Liver (tissue), 8 donors: ENCODE measurements at regions not wholly inside any gene's neighbourhood (a gene's known extent, or its start where the extent isn't known, plus 50 kb on each side); places are given as distances from the start of the nearest gene placed in this dataset.
"Not testable (repeated sequence)": the region's sequence is repeated elsewhere in the genome, so short reads cannot be mapped to it uniquely, and the experiment has no call there.

ENCODE experiments used
- DNase-seq: peaks from one replicate; pipeline ENCODE4 v3.0.0-alpha.2; 2017; ENCODE audit warnings: low spot score
- H3K27ac ChIP-seq, 2 donors: one replicate each; pipeline ENCODE4 v1.7.0; 2013; ENCODE audit warnings: inconsistent platforms in 2 of 2, low read length in 2 of 2, control low read depth in 1 of 2, low read depth in 1 of 2, mild to moderate bottlenecking in 1 of 2
- H3K27me3 ChIP-seq, 4 donors: one replicate each; pipeline versions ENCODE4 v1.6.1 to v1.7.0; 2013; ENCODE audit warnings: low read length in 3 of 4, inconsistent platforms in 1 of 4, mild to moderate bottlenecking in 1 of 4, moderate library complexity in 1 of 4; ENCODE audit not compliant: control insufficient read depth in 4 of 4, insufficient read depth in 4 of 4
- H3K36me3 ChIP-seq, 4 donors: one replicate each; pipeline versions ENCODE4 v1.6.1 to v1.7.0; 2013; ENCODE audit warnings: low read length in 3 of 4, mild to moderate bottlenecking in 3 of 4, low read depth in 1 of 4, moderate library complexity in 1 of 4; ENCODE audit not compliant: control insufficient read depth in 4 of 4, insufficient read depth in 3 of 4
- H3K4me1 ChIP-seq, 4 donors: one replicate each; pipeline versions ENCODE4 v1.6.1 to v1.7.0; 2013; ENCODE audit warnings: low read length in 3 of 4, mild to moderate bottlenecking in 3 of 4, moderate library complexity in 1 of 4; ENCODE audit not compliant: control insufficient read depth in 4 of 4, insufficient read depth in 4 of 4
- H3K4me3 ChIP-seq, 3 donors: one replicate each; pipeline versions ENCODE4 v1.6.1 to v1.7.0; 2013; ENCODE audit warnings: low read length in 3 of 3, control low read depth in 1 of 3, low read depth in 1 of 3, mild to moderate bottlenecking in 1 of 3
- H3K9ac ChIP-seq, 2 donors: one replicate each; pipeline ENCODE4 v1.7.0; 2013; ENCODE audit warnings: low read length in 2 of 2, mild to moderate bottlenecking in 2 of 2, moderate library complexity in 2 of 2, control low read depth in 1 of 2, low read depth in 1 of 2
- H3K9me3 ChIP-seq, 4 donors: one replicate each; pipeline versions ENCODE4 v1.6.1 to v1.7.0; 2013; ENCODE audit warnings: low read length in 3 of 4; ENCODE audit not compliant: control insufficient read depth in 4 of 4
- ATF3 ChIP-seq: IDR thresholded peaks from 2 replicates; pipeline ENCODE4 v1.6.1; 2016; ENCODE audit warnings: antibody characterized with exemption
- CTCF ChIP-seq: fragments of 150-350 bp; IDR thresholded peaks from 2 replicates; pipeline ENCODE4 v1.5.1; 2017; ENCODE audit warnings: improper control_type of control experiment, low read depth, low read length; ENCODE audit not compliant: missing input control
- EGR1 ChIP-seq, 2 donors: IDR thresholded peaks; 2 replicates each; pipeline ENCODE4 v1.6.1; 2016 to 2018; ENCODE audit warnings: antibody characterized with exemption in 2 of 2, low read depth in 2 of 2
- FOXA1 ChIP-seq: IDR thresholded peaks from 2 replicates; pipeline ENCODE4 v1.6.1; 2016; ENCODE audit warnings: antibody characterized with exemption
- FOXA2 ChIP-seq: IDR thresholded peaks from 2 replicates; pipeline ENCODE4 v1.6.1; 2016; ENCODE audit warnings: antibody characterized with exemption
- GABPA ChIP-seq, 2 donors: IDR thresholded peaks in 1 of 2; conservative IDR thresholded peaks in 1 of 2; 2 replicates each; pipeline ENCODE4 v1.6.1; 2016; ENCODE audit warnings: antibody characterized with exemption in 2 of 2, mild to moderate bottlenecking in 1 of 2, moderate library complexity in 1 of 2
- HNF4A ChIP-seq, 2 donors: conservative IDR thresholded peaks; 2 replicates each; pipeline ENCODE4 v1.6.1; 2016; ENCODE audit warnings: antibody characterized with exemption in 2 of 2, mild to moderate bottlenecking in 2 of 2
- HNF4G ChIP-seq: IDR thresholded peaks from 2 replicates; pipeline ENCODE4 v1.6.1; 2016; ENCODE audit warnings: antibody characterized with exemption
- JUND ChIP-seq, 2 donors: IDR thresholded peaks; 2 replicates each; pipeline ENCODE4 v1.6.1; 2016; ENCODE audit warnings: antibody characterized with exemption in 2 of 2
- NR2F2 ChIP-seq: IDR thresholded peaks from 2 replicates; pipeline ENCODE4 v1.6.1; 2016; ENCODE audit warnings: antibody characterized with exemption
- RAD21 ChIP-seq, 2 donors: IDR thresholded peaks; 2 replicates each; pipeline ENCODE4 v1.6.1; 2016; ENCODE audit warnings: antibody characterized with exemption in 2 of 2, mild to moderate bottlenecking in 2 of 2
- RXRA ChIP-seq, 2 donors: IDR thresholded peaks; 2 replicates each; pipeline ENCODE4 v1.6.1; 2017 to 2018; ENCODE audit warnings: antibody characterized with exemption in 2 of 2, mild to moderate bottlenecking in 1 of 2
- SP1 ChIP-seq: IDR thresholded peaks from 2 replicates; pipeline ENCODE4 v1.6.1; 2018; ENCODE audit warnings: antibody characterized with exemption, mild to moderate bottlenecking
- TAF1 ChIP-seq: conservative IDR thresholded peaks from 2 replicates; pipeline ENCODE4 v1.6.1; 2016; ENCODE audit warnings: antibody characterized with exemption, mild to moderate bottlenecking
- YY1 ChIP-seq: IDR thresholded peaks from 2 replicates; pipeline ENCODE4 v1.6.1; 2016; ENCODE audit warnings: antibody characterized with exemption, mild to moderate bottlenecking
- WGBS: extraction: QIAGEN DNeasy Blood & Tissue Kit; methylation state at CpG from one replicate; pipeline ENCODE4 v1.1.7; 2013; 5-methylcytosine and 5-hydroxymethylcytosine counted together
- TF ChIP-seq, protein P1 (sequence below): IDR thresholded peaks from 2 replicates; pipeline ENCODE4 v1.6.1; 2016; ENCODE audit warnings: antibody characterized with exemption
- TF ChIP-seq, protein P2 (sequence below): IDR thresholded peaks from 2 replicates; pipeline ENCODE4 v1.6.1; 2016; ENCODE audit warnings: antibody characterized with exemption, mild to moderate bottlenecking
- TF ChIP-seq, protein P3 (sequence below): IDR thresholded peaks from 2 replicates; pipeline ENCODE4 v1.6.1; 2016; ENCODE audit warnings: antibody characterized with exemption
- donor health status: healthy.
- donor health status: healthy.
- donor health status: healthy.
- donor health status: healthy.
- donor health status: healthy.

- Histone ChIP-seq H3K36me3 (no peaks in the 10 kb centered on the region), H3K9ac (no peak overlapping the region), H3K27me3 (peaks cover 0 to 7% (median 0%) of the 10 kb centered on the region in 4 donors), H3K27ac (no peak overlapping the region), H3K4me3 (no peak overlapping the region), H3K9me3 (peaks cover 0 to 2% (median 0%) of the 10 kb centered on the region in 4 donors), H3K4me1 (no peaks in the 10 kb centered on the region)
- TF ChIP-seq FOXA2 = no peak
- no peak for TF ChIP-seq YY1
- TF ChIP-seq TAF1 = no peak
- TF ChIP-seq, protein P1, sequence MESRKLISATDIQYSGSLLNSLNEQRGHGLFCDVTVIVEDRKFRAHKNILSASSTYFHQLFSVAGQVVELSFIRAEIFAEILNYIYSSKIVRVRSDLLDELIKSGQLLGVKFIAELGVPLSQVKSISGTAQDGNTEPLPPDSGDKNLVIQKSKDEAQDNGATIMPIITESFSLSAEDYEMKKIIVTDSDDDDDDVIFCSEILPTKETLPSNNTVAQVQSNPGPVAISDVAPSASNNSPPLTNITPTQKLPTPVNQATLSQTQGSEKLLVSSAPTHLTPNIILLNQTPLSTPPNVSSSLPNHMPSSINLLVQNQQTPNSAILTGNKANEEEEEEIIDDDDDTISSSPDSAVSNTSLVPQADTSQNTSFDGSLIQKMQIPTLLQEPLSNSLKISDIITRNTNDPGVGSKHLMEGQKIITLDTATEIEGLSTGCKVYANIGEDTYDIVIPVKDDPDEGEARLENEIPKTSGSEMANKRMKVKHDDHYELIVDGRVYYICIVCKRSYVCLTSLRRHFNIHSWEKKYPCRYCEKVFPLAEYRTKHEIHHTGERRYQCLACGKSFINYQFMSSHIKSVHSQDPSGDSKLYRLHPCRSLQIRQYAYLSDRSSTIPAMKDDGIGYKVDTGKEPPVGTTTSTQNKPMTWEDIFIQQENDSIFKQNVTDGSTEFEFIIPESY = no peak
- TF ChIP-seq RXRA (IDR thresholded peaks at IDR 0.05) = no peak
- TF ChIP-seq, protein P2, sequence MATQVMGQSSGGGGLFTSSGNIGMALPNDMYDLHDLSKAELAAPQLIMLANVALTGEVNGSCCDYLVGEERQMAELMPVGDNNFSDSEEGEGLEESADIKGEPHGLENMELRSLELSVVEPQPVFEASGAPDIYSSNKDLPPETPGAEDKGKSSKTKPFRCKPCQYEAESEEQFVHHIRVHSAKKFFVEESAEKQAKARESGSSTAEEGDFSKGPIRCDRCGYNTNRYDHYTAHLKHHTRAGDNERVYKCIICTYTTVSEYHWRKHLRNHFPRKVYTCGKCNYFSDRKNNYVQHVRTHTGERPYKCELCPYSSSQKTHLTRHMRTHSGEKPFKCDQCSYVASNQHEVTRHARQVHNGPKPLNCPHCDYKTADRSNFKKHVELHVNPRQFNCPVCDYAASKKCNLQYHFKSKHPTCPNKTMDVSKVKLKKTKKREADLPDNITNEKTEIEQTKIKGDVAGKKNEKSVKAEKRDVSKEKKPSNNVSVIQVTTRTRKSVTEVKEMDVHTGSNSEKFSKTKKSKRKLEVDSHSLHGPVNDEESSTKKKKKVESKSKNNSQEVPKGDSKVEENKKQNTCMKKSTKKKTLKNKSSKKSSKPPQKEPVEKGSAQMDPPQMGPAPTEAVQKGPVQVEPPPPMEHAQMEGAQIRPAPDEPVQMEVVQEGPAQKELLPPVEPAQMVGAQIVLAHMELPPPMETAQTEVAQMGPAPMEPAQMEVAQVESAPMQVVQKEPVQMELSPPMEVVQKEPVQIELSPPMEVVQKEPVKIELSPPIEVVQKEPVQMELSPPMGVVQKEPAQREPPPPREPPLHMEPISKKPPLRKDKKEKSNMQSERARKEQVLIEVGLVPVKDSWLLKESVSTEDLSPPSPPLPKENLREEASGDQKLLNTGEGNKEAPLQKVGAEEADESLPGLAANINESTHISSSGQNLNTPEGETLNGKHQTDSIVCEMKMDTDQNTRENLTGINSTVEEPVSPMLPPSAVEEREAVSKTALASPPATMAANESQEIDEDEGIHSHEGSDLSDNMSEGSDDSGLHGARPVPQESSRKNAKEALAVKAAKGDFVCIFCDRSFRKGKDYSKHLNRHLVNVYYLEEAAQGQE = no peak
- no peak for TF ChIP-seq JUND (IDR thresholded peaks at IDR 0.05)
- no peak for TF ChIP-seq FOXA1
- TF ChIP-seq HNF4A (conservative IDR thresholded peaks at IDR 0.05) = no peak
- TF ChIP-seq ATF3 = no peak
- TF ChIP-seq EGR1 (IDR thresholded peaks at IDR 0.05; ENCODE audit: low read depth in 2 of 2) = no peak
- no peak for TF ChIP-seq HNF4G
- TF ChIP-seq RAD21 (IDR thresholded peaks at IDR 0.05) = no peak
- TF ChIP-seq SP1 = no peak
- TF ChIP-seq GABPA (IDR thresholded peaks at IDR 0.05 in 1 of 2, conservative IDR thresholded peaks at IDR 0.05 in 1 of 2) = no peak
- TF ChIP-seq, protein P3, sequence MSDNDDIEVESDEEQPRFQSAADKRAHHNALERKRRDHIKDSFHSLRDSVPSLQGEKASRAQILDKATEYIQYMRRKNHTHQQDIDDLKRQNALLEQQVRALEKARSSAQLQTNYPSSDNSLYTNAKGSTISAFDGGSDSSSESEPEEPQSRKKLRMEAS = no peak
- WGBS = 84% methylated on average over 2 of the region's 2 CpGs
- DNase-seq = no peak
These were observed 82.0 kb upstream of the TMEM164 start for GRCh38 chrX:109920868-109921267.

DNA sequence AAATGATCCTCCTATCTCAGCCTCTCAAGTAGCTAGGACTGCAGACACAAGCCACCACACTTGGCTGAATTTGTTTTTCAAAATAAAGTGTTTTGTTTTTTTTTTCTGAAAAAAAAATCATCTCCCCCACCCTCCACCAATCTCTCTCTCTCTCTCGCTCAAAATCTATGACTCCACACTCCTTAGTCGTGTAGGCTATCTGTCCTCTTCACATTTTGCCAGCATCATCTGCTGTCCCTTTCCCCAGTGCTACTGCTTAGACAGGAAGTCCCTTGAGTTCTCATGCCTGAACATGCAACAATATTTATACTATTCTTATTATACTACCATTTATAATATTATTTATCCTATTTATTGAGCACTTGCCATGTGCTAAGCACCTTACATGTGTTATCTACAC is 80.7 kb upstream of the TMEM164 start:
- Histone ChIP-seq H3K36me3 (no peaks in the 10 kb centered on the region), H3K9ac (no peak overlapping the region), H3K27me3 (no peaks in the 10 kb centered on the region), H3K9me3 (no peaks in the 10 kb centered on the region), H3K27ac (no peak overlapping the region), H3K4me3 (no peak overlapping the region), H3K4me1 (no peaks in the 10 kb centered on the region)
- no peak for DNase-seq
- TF ChIP-seq FOXA2 = no peak
- TF ChIP-seq, protein P1 = no peak
- TF ChIP-seq JUND (IDR thresholded peaks at IDR 0.05) = no peak
- no peak for TF ChIP-seq YY1
- no peak for TF ChIP-seq ATF3
- no peak for TF ChIP-seq NR2F2
- no peak for TF ChIP-seq TAF1
- TF ChIP-seq GABPA (IDR thresholded peaks at IDR 0.05 in 1 of 2, conservative IDR thresholded peaks at IDR 0.05 in 1 of 2) = no peak
- no peak for TF ChIP-seq CTCF
- TF ChIP-seq SP1 = no peak
- 79% methylated on average over 2 of the region's 2 CpGs for WGBS

- whole genome bisulfite sequencing = 89% methylated on average over 3 of the region's 3 CpGs
- not testable (repeated sequence) for H3K4me1 ChIP-seq, H3K27ac ChIP-seq, H3K4me3 ChIP-seq, H3K9ac ChIP-seq, H3K27me3 ChIP-seq, H3K36me3 ChIP-seq, H3K9me3 ChIP-seq, DNase-seq
These were observed 77.9 kb upstream of the TMEM164 start for GRCh38 chrX:109925003-109925402.
